Omental fat pad (tissue), 3 donors: ENCODE measurements at regions not wholly inside any gene's neighbourhood (a gene's known extent, or its start where the extent isn't known, plus 50 kb on each side); places are given as distances from the start of the nearest gene placed in this dataset.

Experiments
- ATAC-seq: fragments of 150-250 bp; one replicate; pipeline ENCODE4 v1.9.1; 2016; ENCODE audit warnings: mild to moderate bottlenecking, moderate library complexity; ENCODE audit not compliant: low FRiP score
- DNase-seq: peaks from one replicate; pipeline ENCODE4 v3.0.0-alpha.2; 2019; ENCODE audit warnings: low spot score
- CTCF ChIP-seq, 3 donors: fragments of 450-650 bp; IDR thresholded peaks; one replicate each; pipeline ENCODE4 v1.5.1; 2016 to 2017; ENCODE audit warnings: antibody characterized with exemption in 3 of 3, mild to moderate bottlenecking in 3 of 3, moderate library complexity in 2 of 3

- no peak for DNase-seq
- no peak for TF ChIP-seq CTCF (IDR thresholded peaks at IDR 0.05)
- no peak for ATAC-seq
Measured at GRCh38 chr4:155433636-155434360, 57.0 kb upstream of the MAP9 start.

- ATAC-seq = no peak
- no peak for TF ChIP-seq CTCF (IDR thresholded peaks at IDR 0.05)
- DNase-seq = no peak
Measured at GRCh38 chr4:155430895-155431795, 54.4 kb upstream of the MAP9 start.

GRCh38 chr4:155428128-155428527 is 51.4 kb upstream of the MAP9 start:
- DNase-seq (no peak), ATAC-seq (no peak)
- TF ChIP-seq CTCF (IDR thresholded peaks at IDR 0.05) = no peak

- no peak for TF ChIP-seq CTCF (IDR thresholded peaks at IDR 0.05)
- ATAC-seq = no peak
- DNase-seq = no peak
Measured at GRCh38 chr4:155426953-155427352, 50.2 kb upstream of the MAP9 start.
